Calu3 (cell line): ENCODE measurements at regions not wholly inside any gene's neighbourhood (a gene's known extent, or its start where the extent isn't known, plus 50 kb on each side); places are given as distances from the start of the nearest gene placed in this dataset.

Experiments used
- BruUV-seq: library from RNA; stranded (reverse); fragments of 400-500 nt; replicated peaks from 2 replicates; lab custom pipeline; 2021; lab: Mats Ljungman, UMichigan
- CTCF ChIA-PET: fragments of 300-600 bp; sonication (Branson Sonifier 250); formaldehyde crosslinking; loops from one replicate; lab custom pipeline; 2022; ENCODE audit warnings: antibody characterized with exemption; lab: Charles Lee
- DNase-seq: peaks from one replicate; pipeline ENCODE4 v3.0.0; 2022
- H3K27ac Mint-ChIP-seq: one replicate; pipeline ENCODE4 v1.8.0; 2022; ENCODE audit warnings: mixed read lengths; ENCODE audit not compliant: unreplicated experiment
- H3K27me3 Mint-ChIP-seq: one replicate; pipeline ENCODE4 v1.8.0; 2022; ENCODE audit warnings: mixed read lengths; ENCODE audit not compliant: unreplicated experiment
- H3K36me3 Mint-ChIP-seq: one replicate; pipeline ENCODE4 v1.8.0; 2022; ENCODE audit warnings: mild to moderate bottlenecking, moderate library complexity, mixed read lengths; ENCODE audit not compliant: insufficient read depth, unreplicated experiment
- H3K4me1 Mint-ChIP-seq: one replicate; pipeline ENCODE4 v1.8.0; 2022; ENCODE audit warnings: mild to moderate bottlenecking, low read depth, mixed read lengths; ENCODE audit not compliant: unreplicated experiment
- H3K4me3 Mint-ChIP-seq: one replicate; pipeline ENCODE4 v1.8.0; 2022; ENCODE audit warnings: mild to moderate bottlenecking, low read depth, moderate library complexity, mixed read lengths; ENCODE audit not compliant: unreplicated experiment
- H3K9me3 Mint-ChIP-seq: one replicate; pipeline ENCODE4 v1.8.0; 2022; ENCODE audit warnings: low read depth, mixed read lengths; ENCODE audit not compliant: unreplicated experiment
- intact Hi-C: fragments of 100-400 bp; cut with micrococcal nuclease; formaldehyde crosslinking; loops from one replicate; pipeline ENCODE4 v1.10.0; 2022; ENCODE audit not compliant: unreplicated experiment
- TF ChIP-seq, protein P1 (sequence below): fragments of 200-600 bp; IDR thresholded peaks from one replicate; pipeline ENCODE4 v1.8.0; 2022; ENCODE audit warnings: antibody characterized with exemption; ENCODE audit not compliant: unreplicated experiment

GRCh38 chr21:41581592-41582228 lies 73.8 kb upstream of the TMPRSS2 start:
- TF ChIP-seq, protein P1, sequence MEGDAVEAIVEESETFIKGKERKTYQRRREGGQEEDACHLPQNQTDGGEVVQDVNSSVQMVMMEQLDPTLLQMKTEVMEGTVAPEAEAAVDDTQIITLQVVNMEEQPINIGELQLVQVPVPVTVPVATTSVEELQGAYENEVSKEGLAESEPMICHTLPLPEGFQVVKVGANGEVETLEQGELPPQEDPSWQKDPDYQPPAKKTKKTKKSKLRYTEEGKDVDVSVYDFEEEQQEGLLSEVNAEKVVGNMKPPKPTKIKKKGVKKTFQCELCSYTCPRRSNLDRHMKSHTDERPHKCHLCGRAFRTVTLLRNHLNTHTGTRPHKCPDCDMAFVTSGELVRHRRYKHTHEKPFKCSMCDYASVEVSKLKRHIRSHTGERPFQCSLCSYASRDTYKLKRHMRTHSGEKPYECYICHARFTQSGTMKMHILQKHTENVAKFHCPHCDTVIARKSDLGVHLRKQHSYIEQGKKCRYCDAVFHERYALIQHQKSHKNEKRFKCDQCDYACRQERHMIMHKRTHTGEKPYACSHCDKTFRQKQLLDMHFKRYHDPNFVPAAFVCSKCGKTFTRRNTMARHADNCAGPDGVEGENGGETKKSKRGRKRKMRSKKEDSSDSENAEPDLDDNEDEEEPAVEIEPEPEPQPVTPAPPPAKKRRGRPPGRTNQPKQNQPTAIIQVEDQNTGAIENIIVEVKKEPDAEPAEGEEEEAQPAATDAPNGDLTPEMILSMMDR, result no peak
- no peak for DNase-seq
- intact Hi-C loops, result no loop called here
- H3K36me3 Mint-ChIP-seq, result no peaks in the 10 kb centered on the region
- peaks cover 4% of the 10 kb centered on the region for H3K9me3 Mint-ChIP-seq
- CTCF ChIA-PET, result interaction anchor here (1.1 kb wide), 1 partner anchor 15 kb away, joined by 4 read pairs; no protein-coding TSS in a partner anchor
- no peak overlapping the region for H3K4me3 Mint-ChIP-seq
- H3K27ac Mint-ChIP-seq, result no peak overlapping the region
- no peaks in the 10 kb centered on the region for H3K27me3 Mint-ChIP-seq
- peaks cover 29% of the 10 kb centered on the region for H3K4me1 Mint-ChIP-seq
- BruUV-seq, result no TSS peak

DNA sequence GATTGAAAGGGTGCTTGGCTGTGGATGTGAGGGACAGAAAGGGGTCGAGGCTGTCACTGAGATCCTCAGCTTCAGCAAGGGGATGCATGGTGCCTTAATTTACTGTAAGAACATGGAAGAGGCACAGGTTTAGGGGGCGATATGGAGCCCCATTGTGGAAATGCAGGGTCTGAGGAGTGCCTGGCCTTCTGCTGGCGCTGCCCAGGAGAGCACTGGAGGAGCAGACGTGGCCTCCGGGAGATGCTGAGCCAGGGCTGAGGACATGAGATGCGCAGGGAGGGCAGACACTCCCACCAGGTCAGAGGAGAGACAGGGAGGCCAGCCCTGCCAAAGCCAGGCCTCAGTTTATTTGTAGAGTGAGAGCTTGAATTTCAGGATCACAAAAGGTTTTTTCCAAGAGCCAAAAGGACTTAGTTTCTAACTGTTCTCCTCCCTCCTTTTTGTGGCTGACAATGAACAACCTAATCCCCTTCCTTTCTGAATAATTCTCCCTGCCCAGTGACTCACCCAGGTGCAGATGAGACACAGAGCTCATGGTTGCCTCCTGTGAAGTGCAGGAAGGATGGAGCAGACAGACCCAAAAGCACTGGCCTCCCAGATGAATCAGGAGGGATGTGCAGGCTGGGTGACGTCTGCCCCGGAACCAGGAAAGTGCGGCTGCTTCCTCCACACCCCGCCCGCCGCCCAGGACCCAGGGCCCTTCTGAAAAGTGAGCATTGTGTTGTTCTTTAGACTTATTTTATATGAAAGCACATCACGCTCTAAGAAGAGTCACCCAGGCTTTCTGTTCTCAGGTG lies 73.0 kb upstream of the TMPRSS2 start:
- Mint-ChIP-seq H3K27me3 (no peaks in the 10 kb centered on the region), H3K9me3 (peaks cover 4% of the 10 kb centered on the region), H3K4me1 (peaks cover 29% of the 10 kb centered on the region), H3K36me3 (no peaks in the 10 kb centered on the region), H3K27ac (no peak overlapping the region), H3K4me3 (no peak overlapping the region)
- TF ChIP-seq, protein P1, result no peak
- no TSS peak for BruUV-seq
- intact Hi-C loops, result no loop called here
- CTCF ChIA-PET, result interaction anchor here (0.7 to 1.1 kb wide), 2 partner anchors 14 to 367 kb away, joined by 3 to 4 read pairs; no protein-coding TSS in a partner anchor
- DNase-seq, result no peak

- CTCF ChIA-PET, result no interaction called here
- TF ChIP-seq, protein P1, result no peak
- no peak for DNase-seq
- H3K27me3 Mint-ChIP-seq, result no peaks in the 10 kb centered on the region
- peaks cover 29% of the 10 kb centered on the region for H3K4me1 Mint-ChIP-seq
- H3K36me3 Mint-ChIP-seq, result no peaks in the 10 kb centered on the region
- no peak overlapping the region for H3K27ac Mint-ChIP-seq
- BruUV-seq, result no TSS peak
- H3K4me3 Mint-ChIP-seq, result no peak overlapping the region
- intact Hi-C loops, result no loop called here
- H3K9me3 Mint-ChIP-seq, result peaks cover 4% of the 10 kb centered on the region
These were observed 71.7 kb upstream of the TMPRSS2 start for GRCh38 chr21:41579692-41580091.

- Mint-ChIP-seq H3K9me3 (peaks cover 4% of the 10 kb centered on the region), H3K4me3 (no peak overlapping the region), H3K4me1 (peaks cover 29% of the 10 kb centered on the region), H3K36me3 (no peaks in the 10 kb centered on the region), H3K27me3 (no peaks in the 10 kb centered on the region), H3K27ac (no peak overlapping the region)
- TF ChIP-seq, protein P1, result no peak
- CTCF ChIA-PET, result no interaction called here
- intact Hi-C loops, result no loop called here
- no peak for DNase-seq
- no TSS peak for BruUV-seq
These were observed 70.8 kb upstream of the TMPRSS2 start for GRCh38 chr21:41578716-41579115.
